ENCODE measurements at regions not wholly inside any gene's neighbourhood (a gene's known extent, or its start where the extent isn't known, plus 50 kb on each side); places are given as distances from the start of the nearest gene placed in this dataset.

GRCh38 chr14:25658988-25659387, 609.0 kb upstream of the STXBP6 start:
- no peak overlapping the region for H3K4me3 Mint-ChIP-seq
- Histone ChIP-seq H2BK20ac (ENCODE audit: low read depth, low read length, poor library complexity, severe bottlenecking) (no peak overlapping the region), H4K91ac (ENCODE audit: insufficient read length, low read depth, low read length) (no peak overlapping the region), H3K18ac (ENCODE audit: insufficient read length, low read depth, low read length) (no peak overlapping the region), H4K20me1 (ENCODE audit: control insufficient read depth, insufficient read depth, insufficient read length) (no peaks in the 10 kb centered on the region), H2BK15ac (ENCODE audit: low read depth, low read length) (no peak overlapping the region), H3K14ac (ENCODE audit: insufficient read depth, low read length) (no peak overlapping the region), H2BK12ac (ENCODE audit: insufficient read length, low read depth, low read length) (no peak overlapping the region), H3K9ac (ENCODE audit: extremely low read depth, insufficient read length, low read length) (no peak overlapping the region), H3K23me2 (ENCODE audit: insufficient read length, low read depth, low read length, poor library complexity, severe bottlenecking) (no peaks in the 10 kb centered on the region), H3K79me1 (ENCODE audit: insufficient read depth, low read depth, low read length, poor library complexity, severe bottlenecking) (no peaks in the 10 kb centered on the region), H2AFZ (ENCODE audit: low read length) (no peak overlapping the region), H3K4me1 (ENCODE audit: insufficient read depth, low read length) (no peaks in the 10 kb centered on the region), H3K79me2 (ENCODE audit: insufficient read depth, low read length) (no peaks in the 10 kb centered on the region), H3K27ac (ENCODE audit: insufficient read length, low read depth, low read length) (no peak overlapping the region), H3T11ph (ENCODE audit: low read length) (no peak overlapping the region), H2AK5ac (ENCODE audit: insufficient read length, low read length) (no peak overlapping the region), H3K56ac (ENCODE audit: insufficient read length, low read depth, low read length) (no peak overlapping the region), H2BK120ac (ENCODE audit: low read depth, low read length, poor library complexity, severe bottlenecking) (no peak overlapping the region), H3K4ac (ENCODE audit: low read depth, low read length) (no peak overlapping the region), H2BK5ac (ENCODE audit: insufficient read length, low read length) (no peak overlapping the region), H3K4me2 (ENCODE audit: insufficient read depth, insufficient read length, low read length) (no peak overlapping the region), H4K8ac (replicated peaks; ENCODE audit: insufficient read length, low read depth, low read length) (no peak overlapping the region), H4K5ac (ENCODE audit: insufficient read length, low read depth, low read length) (no peak overlapping the region), H3K23ac (ENCODE audit: insufficient read length, low read depth, low read length) (no peak overlapping the region), H3K9me3 (ENCODE audit: control insufficient read depth, low read depth, low read length) (no peaks in the 10 kb centered on the region), H3K27me3 (ENCODE audit: insufficient read depth, low read length) (no peaks in the 10 kb centered on the region)
- H3K9me3 Mint-ChIP-seq, result peaks cover 0 to 3% of the 10 kb centered on the region in 2 experiments; a peak in 4 of 5 replicates
- no peaks in the 10 kb centered on the region; a peak in 1 of 7 replicates for H3K36me3 Mint-ChIP-seq (ENCODE audit: insufficient read depth in 1 of 3, low read depth in 3 of 3)
- WGBS (ENCODE audit: extremely low coverage, insufficient read length, low lambda C conversion rate), result no CpG with 5 or more reads among the region's 2 CpGs
- DNase-seq, result no peak
- no peak overlapping the region for H3K27ac Mint-ChIP-seq
- peaks cover 4% of the 10 kb centered on the region; the same call in 1 of the 2 replicates for H3K27me3 Mint-ChIP-seq (ENCODE audit: low read depth)
- H3K4me1 Mint-ChIP-seq, result no peaks in the 10 kb centered on the region
- no peak for TF ChIP-seq CTCF (conservative IDR thresholded peaks at IDR 0.05)
